ENCODE measurements at regions not wholly inside any gene's neighbourhood (a gene's known extent, or its start where the extent isn't known, plus 50 kb on each side); places are given as distances from the start of the nearest gene placed in this dataset.

GRCh38 chr6:144639654-144640053, 354.5 kb downstream of the UTRN start:
- no peak for DNase-seq (ENCODE audit: low spot score)
- H3K36me3 ChIP-seq (ENCODE audit: control insufficient read depth in 4 of 4, insufficient read depth in 3 of 4, low read depth in 1 of 4, low read length in 3 of 4), result no peaks in the 10 kb centered on the region

GRCh38 chr6:144641286-144641685, 356.2 kb downstream of the UTRN start:
- peaks cover 0 to 3% (median 0%) of the 10 kb centered on the region in 4 donors for H3K4me1 ChIP-seq (ENCODE audit: control insufficient read depth in 4 of 4, insufficient read depth in 4 of 4, low read length in 3 of 4)
- no peak overlapping the region for H3K4me3 ChIP-seq (ENCODE audit: low read depth in 1 of 3, low read length in 3 of 3)
- H3K9ac ChIP-seq (ENCODE audit: low read depth in 1 of 2, low read length in 2 of 2), result no peak overlapping the region
- no peak for DNase-seq (ENCODE audit: low spot score)
- no peaks in the 10 kb centered on the region for H3K36me3 ChIP-seq (ENCODE audit: control insufficient read depth in 4 of 4, insufficient read depth in 3 of 4, low read depth in 1 of 4, low read length in 3 of 4)
- WGBS, result 93% methylated on average over 1 of the region's 1 CpG
- no peak overlapping the region for H3K27ac ChIP-seq (ENCODE audit: low read depth in 1 of 2, low read length in 2 of 2)
- no peaks in the 10 kb centered on the region for H3K27me3 ChIP-seq (ENCODE audit: control insufficient read depth in 4 of 4, insufficient read depth in 4 of 4, low read length in 3 of 4)
- H3K9me3 ChIP-seq (ENCODE audit: control insufficient read depth in 4 of 4, low read length in 3 of 4), result no peaks in the 10 kb centered on the region
- no peak for TF ChIP-seq SP1 (IDR thresholded peaks at IDR 0.05)
- no peak for TF ChIP-seq CTCF (IDR thresholded peaks at IDR 0.05; ENCODE audit: low read depth, low read length, missing input control)
- TF ChIP-seq FOXA2 (IDR thresholded peaks at IDR 0.05), result no peak
- no peak for TF ChIP-seq JUND (IDR thresholded peaks at IDR 0.05)
- no peak for TF ChIP-seq REST (IDR thresholded peaks at IDR 0.05)
- TF ChIP-seq HNF4A (conservative IDR thresholded peaks at IDR 0.05), result no peak
- no peak for TF ChIP-seq MAX (IDR thresholded peaks at IDR 0.05)
- no peak for TF ChIP-seq GABPA (IDR thresholded peaks at IDR 0.05 in 1 of 2, conservative IDR thresholded peaks at IDR 0.05 in 1 of 2)

More at GRCh38 chr6:144639654-144640053, 354.5 kb downstream of the UTRN start:
- H3K9me3 ChIP-seq (ENCODE audit: control insufficient read depth in 4 of 4, low read length in 3 of 4), result no peaks in the 10 kb centered on the region
- H3K4me1 ChIP-seq (ENCODE audit: control insufficient read depth in 4 of 4, insufficient read depth in 4 of 4, low read length in 3 of 4), result peaks cover 0 to 3% (median 1%) of the 10 kb centered on the region in 4 donors
- H3K9ac ChIP-seq (ENCODE audit: low read depth in 1 of 2, low read length in 2 of 2), result no peak overlapping the region
- H3K27me3 ChIP-seq (ENCODE audit: control insufficient read depth in 4 of 4, insufficient read depth in 4 of 4, low read length in 3 of 4), result no peaks in the 10 kb centered on the region
- WGBS, result 97% methylated on average over 1 of the region's 1 CpG
- H3K27ac ChIP-seq (ENCODE audit: low read depth in 1 of 2, low read length in 2 of 2), result no peak overlapping the region
- no peak overlapping the region for H3K4me3 ChIP-seq (ENCODE audit: low read depth in 1 of 3, low read length in 3 of 3)
- TF ChIP-seq CTCF (IDR thresholded peaks at IDR 0.05; ENCODE audit: low read depth, low read length, missing input control) (no peak), FOXA1 (IDR thresholded peaks at IDR 0.05) (no peak), JUND (IDR thresholded peaks at IDR 0.05) (no peak), REST (IDR thresholded peaks at IDR 0.05) (no peak), YY1 (IDR thresholded peaks at IDR 0.05) (no peak), SP1 (IDR thresholded peaks at IDR 0.05) (no peak), NR2F2 (IDR thresholded peaks at IDR 0.05) (no peak), TAF1 (conservative IDR thresholded peaks at IDR 0.05) (no peak), GABPA (IDR thresholded peaks at IDR 0.05 in 1 of 2, conservative IDR thresholded peaks at IDR 0.05 in 1 of 2) (no peak), MAX (IDR thresholded peaks at IDR 0.05) (no peak), HNF4G (IDR thresholded peaks at IDR 0.05) (no peak), RAD21 (IDR thresholded peaks at IDR 0.05) (no peak), EGR1 (IDR thresholded peaks at IDR 0.05; ENCODE audit: low read depth in 2 of 2) (no peak)

All from liver (tissue), 8 donors.